PC-3 (cell line): ENCODE measurements at regions not wholly inside any gene's neighbourhood (a gene's known extent, or its start where the extent isn't known, plus 50 kb on each side); places are given as distances from the start of the nearest gene placed in this dataset.

Source experiments
- ATAC-seq: fragments of 200-7000 bp; cut with Tn5 transposase; 2 replicates; pipeline ENCODE4 v1.9.1; 2020; ENCODE audit warnings: mild to moderate bottlenecking, moderate library complexity
- BruUV-seq: library from RNA; stranded (reverse); fragments of 400-500 nt; replicated peaks from 2 replicates; lab custom pipeline; 2021; lab: Mats Ljungman, UMichigan
- CTCF ChIA-PET: fragments of 300-600 bp; sonication (Branson Sonifier 250); formaldehyde crosslinking; loops from one replicate; lab custom pipeline; 2022; ENCODE audit warnings: antibody characterized with exemption; lab: Charles Lee
- POLR2A ChIA-PET: fragments of 300-600 bp; sonication (Branson Sonifier 250); formaldehyde crosslinking; loops from one replicate; lab custom pipeline; 2022; ENCODE audit warnings: antibody characterized with exemption; ENCODE audit not compliant: unreplicated experiment; lab: Charles Lee
- DNase-seq: peaks from one replicate; pipeline ENCODE4 v3.0.0-alpha.2; 2015
- H2AFZ ChIP-seq: fragments of 300-600 bp; sonication (generic); 2 replicates; pipeline ENCODE4 v1.6.0; 2016; ENCODE audit warnings: antibody characterized with exemption, low read length
- H3F3A ChIP-seq: fragments of 300-600 bp; sonication (generic); one replicate; pipeline ENCODE4 v1.6.0; 2017; ENCODE audit warnings: antibody characterized with exemption, low read length, control low read depth, mild to moderate bottlenecking; ENCODE audit not compliant: unreplicated experiment
- H3K27ac ChIP-seq: fragments of 300-600 bp; sonication (generic); 2 replicates; pipeline ENCODE4 v1.5.1; 2016; ENCODE audit warnings: mild to moderate bottlenecking, low read length
- H3K27me3 ChIP-seq: fragments of 300-600 bp; sonication (generic); 2 replicates; pipeline ENCODE4 v1.6.1; 2016; ENCODE audit warnings: low read length, mixed read lengths
- H3K36me3 ChIP-seq: fragments of 300-600 bp; sonication (generic); 2 replicates; pipeline ENCODE4 v1.6.1; 2016; ENCODE audit warnings: low read depth, mixed run types, low read length, mixed read lengths
- H3K4me1 ChIP-seq: fragments of 300-600 bp; sonication (generic); 2 replicates; pipeline ENCODE4 v1.5.1; 2016; ENCODE audit warnings: low read length; ENCODE audit not compliant: insufficient read depth
- H3K4me2 ChIP-seq: fragments of 300-600 bp; sonication (generic); 2 replicates; pipeline ENCODE4 v1.6.0; 2016; ENCODE audit warnings: low read length
- H3K4me3 ChIP-seq: fragments of 300-600 bp; sonication (generic); 2 replicates; pipeline ENCODE4 v1.5.1; 2016; ENCODE audit warnings: mild to moderate bottlenecking, low read length, mixed read lengths
- H3K79me2 ChIP-seq: fragments of 300-600 bp; sonication (generic); 2 replicates; pipeline ENCODE4 v1.6.1; 2017; ENCODE audit warnings: low read length, mixed read lengths
- H3K9ac ChIP-seq: fragments of 300-600 bp; sonication (generic); 2 replicates; pipeline ENCODE4 v1.6.0; 2016; ENCODE audit warnings: mild to moderate bottlenecking, low read length
- H3K9me2 ChIP-seq: fragments of 300-600 bp; sonication (generic); replicated peaks from 2 replicates; pipeline ENCODE4 v1.6.1; 2016; ENCODE audit warnings: mixed run types, low read length, mixed read lengths
- H3K9me3 ChIP-seq: fragments of 300-600 bp; sonication (generic); 2 replicates; pipeline ENCODE4 v1.6.1; 2016; ENCODE audit warnings: low read length, mixed read lengths
- H4K20me1 ChIP-seq: fragments of 300-600 bp; sonication (generic); 2 replicates; pipeline ENCODE4 v1.6.1; 2016; ENCODE audit warnings: low read length, mixed read lengths
- CTCF ChIP-seq: fragments of 300-600 bp; sonication (generic); conservative IDR thresholded peaks from 2 replicates; pipeline ENCODE4 v1.5.1; 2017; ENCODE audit warnings: antibody characterized with exemption, low read depth, mild to moderate bottlenecking, low read length
- EZH2 ChIP-seq: fragments of 300-600 bp; sonication (generic); IDR thresholded peaks from one replicate; pipeline ENCODE4 v1.6.1; 2017; ENCODE audit warnings: antibody characterized with exemption, mild to moderate bottlenecking, low read length; ENCODE audit not compliant: unreplicated experiment
- EZH2phosphoT487 ChIP-seq: fragments of 300-600 bp; sonication (generic); IDR thresholded peaks from 2 replicates; pipeline ENCODE4 v1.6.1; 2018; ENCODE audit warnings: mild to moderate bottlenecking, antibody characterized with exemption, low read length, borderline replicate concordance
- intact Hi-C: fragments of 100-400 bp; cut with micrococcal nuclease; formaldehyde crosslinking; loops from 2 replicates; pipeline ENCODE4 v1.9.0; 2023

GRCh38 chr7:122219253-122219865 lies 75.3 kb upstream of the AASS start:
- intact Hi-C loops = loop anchor here (1.0 to 10.0 kb wide), 3 partner anchors 126 to 935 kb away; no protein-coding TSS in a partner anchor
- H3K4me2 ChIP-seq = no peak overlapping the region
- peaks cover 4% of the 10 kb centered on the region for H3F3A ChIP-seq
- ChIA-PET POLR2A (no interaction called here), CTCF (no interaction called here)
- BruUV-seq = no TSS peak
- no peaks in the 10 kb centered on the region for H3K27me3 ChIP-seq
- no peaks in the 10 kb centered on the region for H3K9me3 ChIP-seq
- H3K79me2 ChIP-seq = no peaks in the 10 kb centered on the region
- H4K20me1 ChIP-seq = no peaks in the 10 kb centered on the region
- no peaks in the 10 kb centered on the region for H3K9me2 ChIP-seq
- H3K36me3 ChIP-seq = no peaks in the 10 kb centered on the region
- H3K27ac ChIP-seq = no peak overlapping the region
- TF ChIP-seq CTCF (peak; percentile 70), EZH2phosphoT487 (no peak)
- H3K4me1 ChIP-seq = peaks cover 11% of the 10 kb centered on the region; the same call in 1 of the 2 replicates
- H3K4me3 ChIP-seq = no peak overlapping the region
- ATAC-seq (peak; percentile 46), DNase-seq (peak; percentile 63)
- H3K9ac ChIP-seq = no peak overlapping the region
- H2AFZ ChIP-seq = no peak overlapping the region

- H3K9me3 ChIP-seq = no peaks in the 10 kb centered on the region
Measured at GRCh38 chr7:122217125-122217524, 73.1 kb upstream of the AASS start.

More at GRCh38 chr7:122217125-122217524, 73.1 kb upstream of the AASS start:
- DNase-seq = peak; percentile 81
- Histone ChIP-seq H3K4me1 (peaks cover 11% of the 10 kb centered on the region; the same call in 1 of the 2 replicates), H3K27me3 (no peaks in the 10 kb centered on the region), H2AFZ (no peak overlapping the region), H3K4me2 (no peak overlapping the region), H4K20me1 (no peaks in the 10 kb centered on the region), H3K9me2 (no peaks in the 10 kb centered on the region), H3K9ac (no peak overlapping the region), H3K27ac (no peak overlapping the region), H3F3A (peaks cover 4% of the 10 kb centered on the region), H3K79me2 (no peaks in the 10 kb centered on the region), H3K36me3 (no peaks in the 10 kb centered on the region), H3K4me3 (no peak overlapping the region)
- TF ChIP-seq EZH2 (no peak), CTCF (no peak), EZH2phosphoT487 (no peak)
- intact Hi-C loops = loop anchor here (10.0 kb wide), 1 partner anchor 938 kb away; no protein-coding TSS in a partner anchor
- POLR2A ChIA-PET = no interaction called here
- ATAC-seq = peak; percentile 70
- BruUV-seq = no TSS peak
- CTCF ChIA-PET = no interaction called here
